ENCODE measurements at regions not wholly inside any gene's neighbourhood (a gene's known extent, or its start where the extent isn't known, plus 50 kb on each side); places are given as distances from the start of the nearest gene placed in this dataset.
"Not testable (repeated sequence)": the region's sequence is repeated elsewhere in the genome, so short reads cannot be mapped to it uniquely, and the experiment has no call there.

- no peak overlapping the region for H3K27ac ChIP-seq
- H3K27me3 ChIP-seq (ENCODE audit: insufficient read depth in 3 of 3, low read length in 2 of 3): no peaks in the 10 kb centered on the region
- no peaks in the 10 kb centered on the region for H3K9me3 ChIP-seq
- TF ChIP-seq CTCF (IDR thresholded peaks at IDR 0.05): no peak
- H3K4me3 ChIP-seq: no peak overlapping the region
- no peak for ATAC-seq
- intact Hi-C loops (cut with DNase I): no loop called here
- no peaks in the 10 kb centered on the region for H3K36me3 ChIP-seq (ENCODE audit: insufficient read depth in 1 of 2, low read depth in 1 of 2)
- no peak for DNase-seq
- H3K4me1 ChIP-seq: no peaks in the 10 kb centered on the region
- WGBS, 3 donors: 74 to 81% (median 74%) methylated on average over 2 of the region's 2 CpGs
These were observed 290.8 kb upstream of the LUZP2 start for GRCh38 chr11:24206030-24206429.

- no peak for ATAC-seq
- 73 to 77% (median 77%) methylated on average over 1 of the region's 1 CpG for WGBS, 3 donors
These were observed 290.3 kb upstream of the LUZP2 start for GRCh38 chr11:24206511-24206910.

DNA sequence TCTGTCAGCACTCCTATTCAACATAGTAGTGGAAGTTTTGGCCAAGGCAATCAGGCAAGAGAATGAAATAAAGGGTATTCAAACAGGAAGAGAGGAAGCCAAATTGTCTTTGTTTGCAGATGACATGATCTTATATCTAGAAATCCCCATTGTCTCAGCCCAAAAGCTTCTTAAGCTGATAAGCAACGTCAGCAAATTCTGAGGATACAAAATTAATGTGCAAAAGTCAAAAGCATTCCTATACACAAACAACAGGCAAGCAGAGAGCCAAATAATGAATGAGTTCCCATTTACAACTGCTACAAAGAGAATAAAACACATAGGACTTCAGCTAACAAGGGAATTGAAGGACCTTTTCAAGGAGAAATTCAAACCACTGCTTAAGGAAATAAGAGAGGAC lies 280.4 kb upstream of the LUZP2 start:
- Histone ChIP-seq H3K27me3 (ENCODE audit: insufficient read depth in 3 of 3, low read length in 2 of 3) (no peaks in the 10 kb centered on the region), H3K27ac (no peak overlapping the region), H3K9me3 (no peaks in the 10 kb centered on the region), H3K4me3 (no peak overlapping the region), H3K36me3 (ENCODE audit: insufficient read depth in 1 of 2, low read depth in 1 of 2) (no peaks in the 10 kb centered on the region), H3K4me1 (no peaks in the 10 kb centered on the region)
- no peak for TF ChIP-seq CTCF (IDR thresholded peaks at IDR 0.05)
- WGBS, 3 donors: 45 to 50% (median 47%) methylated on average over 1 of the region's 1 CpG
- no peak for DNase-seq
- intact Hi-C loops (cut with DNase I): no loop called here
- no peak for ATAC-seq

More at GRCh38 chr11:24206511-24206910, 290.3 kb upstream of the LUZP2 start:
- H3K27ac ChIP-seq: no peak overlapping the region
- H3K9me3 ChIP-seq: no peaks in the 10 kb centered on the region
- no peak for DNase-seq
- no peak overlapping the region for H3K4me3 ChIP-seq
- intact Hi-C loops (cut with DNase I): no loop called here
- no peaks in the 10 kb centered on the region for H3K27me3 ChIP-seq (ENCODE audit: insufficient read depth in 3 of 3, low read length in 2 of 3)
- TF ChIP-seq CTCF (IDR thresholded peaks at IDR 0.05): no peak
- no peaks in the 10 kb centered on the region for H3K4me1 ChIP-seq
- H3K36me3 ChIP-seq (ENCODE audit: insufficient read depth in 1 of 2, low read depth in 1 of 2): no peaks in the 10 kb centered on the region

DNA sequence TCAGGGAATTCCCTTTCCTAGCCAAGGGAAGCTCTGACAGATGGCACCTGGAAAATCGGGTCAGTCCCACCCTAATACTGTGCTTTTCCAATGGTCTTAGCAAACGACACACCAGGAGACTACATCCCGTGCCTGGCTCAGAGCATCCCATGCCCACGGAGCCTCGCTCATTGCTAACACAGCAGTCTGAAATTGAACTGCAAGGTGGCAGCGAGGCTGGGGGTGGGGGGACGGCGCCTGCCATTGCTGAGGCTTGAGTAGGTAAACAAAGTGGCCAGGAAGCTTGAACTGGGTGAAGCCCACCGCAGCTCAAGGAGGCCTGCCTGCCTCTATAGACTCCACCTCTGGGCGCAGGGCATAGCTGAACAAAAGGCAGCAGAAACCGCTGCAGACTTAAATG lies 279.5 kb upstream of the LUZP2 start:
- 85 to 94% (median 91%) methylated on average over 11 of the region's 11 CpGs for WGBS, 3 donors
- H3K27ac ChIP-seq; intact Hi-C loops (cut with DNase I); H3K4me3 ChIP-seq; H3K36me3 ChIP-seq (ENCODE audit: insufficient read depth in 1 of 2, low read depth in 1 of 2); H3K9me3 ChIP-seq; H3K4me1 ChIP-seq; ATAC-seq; H3K27me3 ChIP-seq (ENCODE audit: insufficient read depth in 3 of 3, low read length in 2 of 3); DNase-seq: not testable (repeated sequence)

GRCh38 chr11:24225501-24225900 lies 271.4 kb upstream of the LUZP2 start:
- ATAC-seq: no peak
- peaks cover 4% of the 10 kb centered on the region for H3K9me3 ChIP-seq
- H3K27me3 ChIP-seq (ENCODE audit: insufficient read depth in 3 of 3, low read length in 2 of 3): no peaks in the 10 kb centered on the region
- TF ChIP-seq CTCF (IDR thresholded peaks at IDR 0.05): no peak
- no peak overlapping the region for H3K4me3 ChIP-seq
- intact Hi-C loops (cut with DNase I): no loop called here
- WGBS, 3 donors: 19 to 22% (median 21%) methylated on average over 1 of the region's 1 CpG
- no peaks in the 10 kb centered on the region for H3K36me3 ChIP-seq (ENCODE audit: insufficient read depth in 1 of 2, low read depth in 1 of 2)
- no peak overlapping the region for H3K27ac ChIP-seq
- H3K4me1 ChIP-seq: no peaks in the 10 kb centered on the region
- DNase-seq: no peak
